Ureter (tissue), 1 donor: ENCODE measurements at regions not wholly inside any gene's neighbourhood (a gene's known extent, or its start where the extent isn't known, plus 50 kb on each side); places are given as distances from the start of the nearest gene placed in this dataset.

Source experiments
- DNase-seq: peaks from one replicate; pipeline ENCODE4 v3.0.0-alpha.2; 2020; ENCODE audit warnings: low spot score
- donor health status: DM: yes; HTN: yes; CAD: no.

GRCh38 chr2:71839826-71840225, 307.8 kb downstream of the CYP26B1 start:
- no peak for DNase-seq

GRCh38 chr2:71834796-71835195, 312.9 kb downstream of the CYP26B1 start:
- no peak for DNase-seq

GRCh38 chr2:71833855-71834560, 313.7 kb downstream of the CYP26B1 start:
- no peak for DNase-seq

GRCh38 chr2:71833272-71833671, 314.4 kb downstream of the CYP26B1 start:
- no peak for DNase-seq

GRCh38 chr2:71832844-71833243, 314.8 kb downstream of the CYP26B1 start:
- no peak for DNase-seq

- DNase-seq: no peak
Measured at GRCh38 chr2:71832388-71832787, 315.3 kb downstream of the CYP26B1 start.

GRCh38 chr2:71831193-71831577, 316.5 kb downstream of the CYP26B1 start:
- DNase-seq: peak; percentile 55

GRCh38 chr2:71830497-71831192, 317.0 kb downstream of the CYP26B1 start:
- no peak for DNase-seq

- DNase-seq: no peak
Measured at GRCh38 chr2:71829008-71829407, 318.7 kb downstream of the CYP26B1 start.

- no peak for DNase-seq
Measured at GRCh38 chr2:71827973-71828372, 319.7 kb downstream of the CYP26B1 start.

- DNase-seq: no peak
Measured at GRCh38 chr2:71827524-71827901, 320.1 kb downstream of the CYP26B1 start.

GRCh38 chr2:71826826-71827523, 320.7 kb downstream of the CYP26B1 start:
- DNase-seq: no peak

- DNase-seq: no peak
Measured at GRCh38 chr2:71826299-71826698, 321.4 kb downstream of the CYP26B1 start.

- peak; percentile 34 for DNase-seq
Measured at GRCh38 chr2:71824436-71824835, 323.2 kb downstream of the CYP26B1 start.

GRCh38 chr2:71823526-71823925, 324.1 kb downstream of the CYP26B1 start:
- DNase-seq: no peak

GRCh38 chr2:71822463-71822862, 325.2 kb downstream of the CYP26B1 start:
- DNase-seq: no peak

- DNase-seq: no peak
Measured at GRCh38 chr2:71821856-71822255, 325.8 kb downstream of the CYP26B1 start.

- DNase-seq: no peak
Measured at GRCh38 chr2:71816815-71817214, 330.8 kb downstream of the CYP26B1 start.

- no peak for DNase-seq
Measured at GRCh38 chr2:71815701-71816474, 331.8 kb downstream of the CYP26B1 start.

GRCh38 chr2:71814885-71815284, 332.8 kb downstream of the CYP26B1 start:
- DNase-seq: no peak

GRCh38 chr2:71813807-71814470, 333.7 kb downstream of the CYP26B1 start:
- DNase-seq: peak; percentile 30

- DNase-seq: peak; percentile 19
Measured at GRCh38 chr2:71813315-71813714, 334.3 kb downstream of the CYP26B1 start.
